Activated CD4-positive, alpha-beta T cell treated with anti-CD3 and anti-CD28 coated beads for 36 hours (primary cell): ENCODE measurements at regions not wholly inside any gene's neighbourhood (a gene's known extent, or its start where the extent isn't known, plus 50 kb on each side); places are given as distances from the start of the nearest gene placed in this dataset.
"Not testable (repeated sequence)": the region's sequence is repeated elsewhere in the genome, so short reads cannot be mapped to it uniquely, and the experiment has no call there.

Experiments
- ATAC-seq: fragments of 200-7000 bp; cut with Tn5 transposase; one replicate; pipeline ENCODE4 v1.10.0; 2021; ENCODE audit warnings: mild to moderate bottlenecking, moderate library complexity
- CTCF ChIA-PET: fragments of 350-600 bp; sonication (Branson Sonifier 250); formaldehyde crosslinking; loops from one replicate; lab custom pipeline; 2021; ENCODE audit warnings: antibody characterized with exemption; lab: Charles Lee
- POLR2A ChIA-PET: fragments of 350-600 bp; sonication (Branson Sonifier 250); formaldehyde crosslinking; loops from one replicate; lab custom pipeline; 2021; ENCODE audit warnings: antibody characterized with exemption, inconsistent platforms; lab: Charles Lee
- DNase-seq: peaks from one replicate; pipeline ENCODE4 v3.0.0-alpha.2; 2020
- H3K27ac Mint-ChIP-seq: one replicate; pipeline ENCODE4 v1.8.0; 2021; ENCODE audit warnings: mixed read lengths
- H3K27me3 Mint-ChIP-seq: one replicate; pipeline ENCODE4 v1.8.0; 2021; ENCODE audit warnings: mixed read lengths
- H3K36me3 Mint-ChIP-seq: one replicate; pipeline ENCODE4 v1.8.0; 2021; ENCODE audit warnings: low read depth, mixed read lengths
- H3K4me1 Mint-ChIP-seq: one replicate; pipeline ENCODE4 v1.8.0; 2021; ENCODE audit warnings: mixed read lengths
- H3K4me3 Mint-ChIP-seq: one replicate; pipeline ENCODE4 v1.8.0; 2021; ENCODE audit warnings: mild to moderate bottlenecking, moderate library complexity, mixed read lengths
- H3K9me3 Mint-ChIP-seq: one replicate; pipeline ENCODE4 v1.8.0; 2021; ENCODE audit warnings: low read depth, mixed read lengths
- intact Hi-C, 2 experiments: fragments of 100-400 bp; cut with DNase I in 1 of 2; cut with micrococcal nuclease in 1 of 2; formaldehyde crosslinking; loops; one replicate each; pipeline versions ENCODE4 v1.14.2 to v1.15.1; 2022 to 2024; cut with DNase I, micrococcal nuclease

- Mint-ChIP-seq H3K36me3 (no peaks in the 10 kb centered on the region), H3K27me3 (peaks cover 2% of the 10 kb centered on the region), H3K27ac (no peak overlapping the region), H3K4me3 (no peak overlapping the region), H3K4me1 (no peaks in the 10 kb centered on the region), H3K9me3 (peaks cover 2% of the 10 kb centered on the region)
- DNase-seq (no peak), ATAC-seq (no peak)
- ChIA-PET CTCF (no interaction called here), POLR2A (no interaction called here)
- intact Hi-C loops: loop anchor here in 1 of 2 experiments (10.0 kb wide), 1 partner anchor 723 kb away; no protein-coding TSS in a partner anchor
Observed at GRCh38 chr11:106311531-106312230, 234.2 kb downstream of the AASDHPPT start.

GRCh38 chr11:106317208-106317773, 239.8 kb downstream of the AASDHPPT start:
- H3K36me3 Mint-ChIP-seq, H3K4me1 Mint-ChIP-seq, H3K9me3 Mint-ChIP-seq, H3K27me3 Mint-ChIP-seq, ATAC-seq, H3K4me3 Mint-ChIP-seq, H3K27ac Mint-ChIP-seq, POLR2A ChIA-PET, CTCF ChIA-PET, DNase-seq: not testable (repeated sequence)
- intact Hi-C loops: loop anchor here in 1 of 2 experiments (10.0 kb wide), 1 partner anchor 718 kb away; no protein-coding TSS in a partner anchor

- CTCF ChIA-PET: no interaction called here
Observed at GRCh38 chr11:106321601-106322000, 244.1 kb downstream of the AASDHPPT start.

GRCh38 chr11:106322106-106322505, 244.6 kb downstream of the AASDHPPT start:
- intact Hi-C loops: no loop called here
- H3K36me3 Mint-ChIP-seq: no peaks in the 10 kb centered on the region
- ATAC-seq (no peak), DNase-seq (no peak)
- ChIA-PET POLR2A (no interaction called here), CTCF (no interaction called here)
- H3K4me3 Mint-ChIP-seq: no peak overlapping the region
- no peaks in the 10 kb centered on the region for H3K4me1 Mint-ChIP-seq
- peaks cover 7% of the 10 kb centered on the region for H3K9me3 Mint-ChIP-seq
- H3K27ac Mint-ChIP-seq: no peak overlapping the region
- no peaks in the 10 kb centered on the region for H3K27me3 Mint-ChIP-seq

More at GRCh38 chr11:106321601-106322000, 244.1 kb downstream of the AASDHPPT start:
- H3K4me3 Mint-ChIP-seq: no peak overlapping the region
- peaks cover 7% of the 10 kb centered on the region for H3K9me3 Mint-ChIP-seq
- no peak for DNase-seq
- intact Hi-C loops: no loop called here
- POLR2A ChIA-PET: no interaction called here
- H3K27ac Mint-ChIP-seq: no peak overlapping the region
- ATAC-seq: no peak
- no peaks in the 10 kb centered on the region for H3K27me3 Mint-ChIP-seq
- no peaks in the 10 kb centered on the region for H3K36me3 Mint-ChIP-seq
- H3K4me1 Mint-ChIP-seq: no peaks in the 10 kb centered on the region

- ChIA-PET POLR2A (no interaction called here), CTCF (no interaction called here)
- DNase-seq: no peak
- ATAC-seq: no peak
- intact Hi-C loops: no loop called here
- Mint-ChIP-seq H3K4me1 (no peaks in the 10 kb centered on the region), H3K9me3 (peaks cover 7% of the 10 kb centered on the region), H3K4me3 (no peak overlapping the region), H3K36me3 (no peaks in the 10 kb centered on the region), H3K27ac (no peak overlapping the region), H3K27me3 (no peaks in the 10 kb centered on the region)
Observed at GRCh38 chr11:106326087-106326486, 248.6 kb downstream of the AASDHPPT start.

- DNase-seq (no peak), ATAC-seq (no peak)
- no peak overlapping the region for H3K4me3 Mint-ChIP-seq
- no peaks in the 10 kb centered on the region for H3K36me3 Mint-ChIP-seq
- no peaks in the 10 kb centered on the region for H3K27me3 Mint-ChIP-seq
- H3K9me3 Mint-ChIP-seq: peaks cover 4% of the 10 kb centered on the region
- POLR2A ChIA-PET: no interaction called here
- no peak overlapping the region for H3K27ac Mint-ChIP-seq
- H3K4me1 Mint-ChIP-seq: no peaks in the 10 kb centered on the region
- CTCF ChIA-PET: no interaction called here
- intact Hi-C loops: no loop called here
Observed at GRCh38 chr11:106327134-106327533, 249.7 kb downstream of the AASDHPPT start.

GRCh38 chr11:106327637-106328036, 250.2 kb downstream of the AASDHPPT start:
- ATAC-seq (no peak), DNase-seq (no peak)
- H3K4me3 Mint-ChIP-seq: no peak overlapping the region
- no peaks in the 10 kb centered on the region for H3K27me3 Mint-ChIP-seq
- ChIA-PET CTCF (no interaction called here), POLR2A (no interaction called here)
- H3K9me3 Mint-ChIP-seq: peaks cover 4% of the 10 kb centered on the region
- H3K36me3 Mint-ChIP-seq: no peaks in the 10 kb centered on the region
- H3K27ac Mint-ChIP-seq: no peak overlapping the region
- H3K4me1 Mint-ChIP-seq: no peaks in the 10 kb centered on the region
- intact Hi-C loops: no loop called here

GRCh38 chr11:106329273-106330018, 252.0 kb downstream of the AASDHPPT start:
- no peak overlapping the region for H3K4me3 Mint-ChIP-seq
- DNase-seq (no peak), ATAC-seq (no peak)
- no peaks in the 10 kb centered on the region for H3K27me3 Mint-ChIP-seq
- no peaks in the 10 kb centered on the region for H3K4me1 Mint-ChIP-seq
- no peaks in the 10 kb centered on the region for H3K36me3 Mint-ChIP-seq
- no peak overlapping the region for H3K27ac Mint-ChIP-seq
- POLR2A ChIA-PET: no interaction called here
- intact Hi-C loops: no loop called here
- CTCF ChIA-PET: no interaction called here
- peaks cover 6% of the 10 kb centered on the region for H3K9me3 Mint-ChIP-seq

GRCh38 chr11:106331176-106331575, 253.7 kb downstream of the AASDHPPT start:
- ATAC-seq (no peak), DNase-seq (no peak)
- Mint-ChIP-seq H3K9me3 (peaks cover 6% of the 10 kb centered on the region), H3K36me3 (no peaks in the 10 kb centered on the region), H3K27ac (no peak overlapping the region), H3K27me3 (no peaks in the 10 kb centered on the region), H3K4me3 (no peak overlapping the region), H3K4me1 (no peaks in the 10 kb centered on the region)
- ChIA-PET POLR2A (no interaction called here), CTCF (interaction anchor here (0.6 kb wide), 1 partner anchor 31 kb away, joined by 3 read pairs; no protein-coding TSS in a partner anchor)
- intact Hi-C loops: no loop called here

GRCh38 chr11:106333678-106334077, 256.2 kb downstream of the AASDHPPT start:
- intact Hi-C loops: no loop called here
- H3K36me3 Mint-ChIP-seq: no peaks in the 10 kb centered on the region
- no peak for DNase-seq
- CTCF ChIA-PET: no interaction called here
- no peaks in the 10 kb centered on the region for H3K27me3 Mint-ChIP-seq
- H3K9me3 Mint-ChIP-seq: peaks cover 6% of the 10 kb centered on the region
- no peak overlapping the region for H3K27ac Mint-ChIP-seq
- H3K4me1 Mint-ChIP-seq: no peaks in the 10 kb centered on the region
- H3K4me3 Mint-ChIP-seq: no peak overlapping the region
- POLR2A ChIA-PET: no interaction called here
- no peak for ATAC-seq

- POLR2A ChIA-PET: no interaction called here
Observed at GRCh38 chr11:106344394-106344793, 266.9 kb downstream of the AASDHPPT start.

GRCh38 chr11:106344966-106345365, 267.5 kb downstream of the AASDHPPT start:
- intact Hi-C loops: no loop called here
- Mint-ChIP-seq H3K4me1 (no peaks in the 10 kb centered on the region), H3K4me3 (no peak overlapping the region), H3K27me3 (peaks cover 2% of the 10 kb centered on the region), H3K27ac (no peak overlapping the region), H3K9me3 (peaks cover 2% of the 10 kb centered on the region), H3K36me3 (no peaks in the 10 kb centered on the region)
- ChIA-PET CTCF (no interaction called here), POLR2A (no interaction called here)
- ATAC-seq: no peak
- no peak for DNase-seq

More at GRCh38 chr11:106344394-106344793, 266.9 kb downstream of the AASDHPPT start:
- Mint-ChIP-seq H3K4me3 (no peak overlapping the region), H3K4me1 (no peaks in the 10 kb centered on the region), H3K27me3 (peaks cover 2% of the 10 kb centered on the region), H3K9me3 (no peaks in the 10 kb centered on the region), H3K27ac (no peak overlapping the region), H3K36me3 (no peaks in the 10 kb centered on the region)
- intact Hi-C loops: no loop called here
- ATAC-seq (no peak), DNase-seq (no peak)
- CTCF ChIA-PET: no interaction called here
